ENCODE measurements at regions not wholly inside any gene's neighbourhood (a gene's known extent, or its start where the extent isn't known, plus 50 kb on each side); places are given as distances from the start of the nearest gene placed in this dataset.

GRCh38 chr6:85383042-85383441 is 66.8 kb upstream of the NT5E start:
- no peak overlapping the region for H3K27ac ChIP-seq (ENCODE audit: extremely low read depth, low read depth, low read length)
- no peaks in the 10 kb centered on the region for H4K20me1 ChIP-seq (replicated peaks; ENCODE audit: control insufficient read depth, insufficient read depth, low read length)
- intact Hi-C loops (cut with micrococcal nuclease), result no loop called here
- WGBS (ENCODE audit: insufficient coverage, low coverage, missing lambda C conversion rate), result 0% methylated on average over 5 of the region's 6 CpGs
- H3K79me2 ChIP-seq (ENCODE audit: control insufficient read depth, insufficient read depth, low read length), result no peaks in the 10 kb centered on the region
- H3K36me3 ChIP-seq (ENCODE audit: control insufficient read depth, insufficient read depth, low read length), result no peaks in the 10 kb centered on the region
- ChIA-PET CTCF (ENCODE audit: low intra/inter-chr PET ratio) (no interaction called here), POLR2A (interaction anchor here (1.0 kb wide), 1 partner anchor 10 kb away, joined by 4 read pairs; no protein-coding TSS in a partner anchor)
- H3K4me2 ChIP-seq (ENCODE audit: insufficient read depth, low read length), result no peak overlapping the region
- H3K4me1 ChIP-seq (replicated peaks in 1 of 2; ENCODE audit: control insufficient read depth in 2 of 2, insufficient read depth in 2 of 2, low read length in 2 of 2), result no peaks in the 10 kb centered on the region
- H3K4me3 ChIP-seq, result no peak overlapping the region
- TF ChIP-seq HMBOX1 (IDR thresholded peaks at IDR 0.05) (0 out of 2 replicates have a peak, but pooled peaks have one; percentile 26), RBM34 (IDR thresholded peaks at IDR 0.05; ENCODE audit: borderline replicate concordance, insufficient read depth, low read length) (no peak)
- no peak overlapping the region for H2AFZ ChIP-seq (ENCODE audit: low read depth, low read length)
- H3K9me3 ChIP-seq (replicated peaks; ENCODE audit: control insufficient read depth, insufficient read depth, low read depth, low read length), result no peaks in the 10 kb centered on the region
- H3K27me3 ChIP-seq (ENCODE audit: control insufficient read depth in 2 of 2, insufficient read depth in 2 of 2, low read length in 2 of 2), result no peaks in the 10 kb centered on the region
- ATAC-seq (no peak), DNase-seq (ENCODE audit: extremely low read depth in 1 of 4, low spot score in 3 of 4) (no peak), FAIRE-seq (no peak)
- no peaks in the 10 kb centered on the region for H3K9me1 ChIP-seq (ENCODE audit: control insufficient read depth, insufficient read depth, low read length)
- H3K9ac ChIP-seq (ENCODE audit: insufficient read depth in 1 of 2, low read depth in 2 of 2, low read length in 2 of 2), result no peak overlapping the region
- in situ Hi-C loops (cut with MboI), result no loop called here
- BruUV-seq (replicated peaks), result no TSS peak

GRCh38 chr6:85382541-85382940 is 67.3 kb upstream of the NT5E start:
- no peak overlapping the region for H3K4me3 ChIP-seq
- TF ChIP-seq E2F6 (IDR thresholded peaks at IDR 0.05; ENCODE audit: borderline replicate concordance in 1 of 2, extremely low read depth in 1 of 2, insufficient read depth in 1 of 2, insufficient read length in 1 of 2, low read depth in 1 of 2, low read length in 1 of 2, poor library complexity in 1 of 2, severe bottlenecking in 1 of 2) (no peak), L3MBTL2 (IDR thresholded peaks at IDR 0.05) (no peak)
- no peak for DNase-seq (ENCODE audit: extremely low read depth in 1 of 4, low spot score in 3 of 4)
- no peaks in the 10 kb centered on the region for H3K9me3 ChIP-seq (replicated peaks; ENCODE audit: control insufficient read depth, insufficient read depth, low read depth, low read length)
- H3K4me1 ChIP-seq (replicated peaks in 1 of 2; ENCODE audit: control insufficient read depth in 2 of 2, insufficient read depth in 2 of 2, low read length in 2 of 2), result no peaks in the 10 kb centered on the region
- 2% methylated on average over 5 of the region's 5 CpGs for WGBS (ENCODE audit: insufficient coverage, low coverage, missing lambda C conversion rate)
- ChIA-PET POLR2A (interaction anchor here (1.0 kb wide), 1 partner anchor 9 kb away, joined by 4 read pairs; no protein-coding TSS in a partner anchor), CTCF (ENCODE audit: low intra/inter-chr PET ratio) (no interaction called here)
- H4K20me1 ChIP-seq (replicated peaks; ENCODE audit: control insufficient read depth, insufficient read depth, low read length), result no peaks in the 10 kb centered on the region
- intact Hi-C loops (cut with micrococcal nuclease) (no loop called here), in situ Hi-C loops (cut with MboI) (no loop called here)
- no peak overlapping the region for H3K9ac ChIP-seq (ENCODE audit: insufficient read depth in 1 of 2, low read depth in 2 of 2, low read length in 2 of 2)
- H3K27me3 ChIP-seq (ENCODE audit: control insufficient read depth in 2 of 2, insufficient read depth in 2 of 2, low read length in 2 of 2), result no peaks in the 10 kb centered on the region
- no peak overlapping the region for H3K4me2 ChIP-seq (ENCODE audit: insufficient read depth, low read length)
- no peak overlapping the region for H2AFZ ChIP-seq (ENCODE audit: low read depth, low read length)
- no peaks in the 10 kb centered on the region for H3K79me2 ChIP-seq (ENCODE audit: control insufficient read depth, insufficient read depth, low read length)
- FAIRE-seq, result no peak
- ATAC-seq, result no peak
- no peak overlapping the region for H3K27ac ChIP-seq (ENCODE audit: extremely low read depth, low read depth, low read length)
- H3K36me3 ChIP-seq (ENCODE audit: control insufficient read depth, insufficient read depth, low read length), result no peaks in the 10 kb centered on the region
- BruUV-seq (replicated peaks), result no TSS peak
- H3K9me1 ChIP-seq (ENCODE audit: control insufficient read depth, insufficient read depth, low read length), result no peaks in the 10 kb centered on the region

All from K562 (cell line).